Upper lobe of right lung (tissue), 1 donor: ENCODE measurements at regions not wholly inside any gene's neighbourhood (a gene's known extent, or its start where the extent isn't known, plus 50 kb on each side); places are given as distances from the start of the nearest gene placed in this dataset.

ENCODE experiments used
- ATAC-seq: fragments of 200-7000 bp; cut with Tn5 transposase; one replicate; pipeline ENCODE4 v1.9.1; 2020; ENCODE audit warnings: mild to moderate bottlenecking, moderate library complexity
- DNase-seq: peaks from one replicate; pipeline ENCODE4 v3.0.0-alpha.2; 2020
- H3K27ac ChIP-seq: fragments of 200-600 bp; one replicate; pipeline ENCODE4 v1.8.0; 2022
- H3K27me3 ChIP-seq: fragments of 200-600 bp; one replicate; pipeline ENCODE4 v1.8.0; 2022; ENCODE audit warnings: mild to moderate bottlenecking
- H3K36me3 ChIP-seq: fragments of 200-600 bp; one replicate; pipeline ENCODE4 v1.8.0; 2022
- H3K4me1 ChIP-seq: fragments of 200-600 bp; one replicate; pipeline ENCODE4 v1.8.0; 2022
- H3K4me3 ChIP-seq: fragments of 200-600 bp; one replicate; pipeline ENCODE4 v1.8.0; 2022; ENCODE audit warnings: mild to moderate bottlenecking
- H3K9me3 ChIP-seq: fragments of 200-600 bp; one replicate; pipeline ENCODE4 v1.8.0; 2022
- CTCF ChIP-seq: fragments of 200-600 bp; IDR thresholded peaks from one replicate; pipeline ENCODE4 v1.8.0; 2022; ENCODE audit warnings: antibody characterized with exemption
- intact Hi-C: fragments of 100-400 bp; cut with DNase I; formaldehyde crosslinking; loops from one replicate; pipeline ENCODE4 v1.11.0; 2022
- donor health status: DM: no; HTN: yes; CAD: no; lungs with severe emphysema.

DNA sequence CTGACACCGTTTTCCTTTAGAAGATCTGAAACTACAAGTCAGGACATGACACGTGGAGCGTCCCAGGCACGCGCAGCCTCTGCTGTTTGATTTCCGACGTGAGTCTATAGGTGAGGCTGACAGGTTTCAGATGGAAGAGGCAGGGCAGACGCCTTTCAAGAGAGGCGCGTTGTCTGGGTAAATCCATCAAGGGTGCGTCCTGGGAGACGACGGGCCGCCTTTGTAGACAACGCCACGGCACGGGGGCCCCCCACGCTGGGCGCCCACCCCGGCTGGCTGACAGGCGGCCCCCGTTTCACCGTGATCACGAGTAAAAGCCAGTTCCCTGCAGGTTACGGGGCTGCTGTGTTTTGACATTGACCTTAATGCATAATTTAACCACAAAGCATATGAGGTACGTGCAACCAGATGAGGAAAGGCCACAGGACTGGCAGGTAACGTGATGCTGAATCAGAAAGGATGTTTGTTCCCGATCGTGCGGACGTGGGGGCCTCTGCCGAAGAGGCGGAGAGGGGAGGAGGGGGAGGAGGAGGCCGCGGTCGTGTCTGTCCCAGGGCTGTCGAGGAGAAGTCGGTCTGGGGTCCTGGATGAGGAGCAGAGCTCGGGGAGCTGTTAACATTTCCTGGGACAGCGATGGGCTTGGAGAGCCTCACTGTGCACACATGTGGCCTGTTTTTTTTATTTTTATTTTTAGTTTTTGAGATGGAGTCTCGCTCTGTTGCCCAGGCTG lies 51.1 kb upstream of the PPP2R3B start:
- Histone ChIP-seq H3K27me3 (peaks cover 12% of the 10 kb centered on the region), H3K9me3 (no peaks in the 10 kb centered on the region), H3K4me1 (no peaks in the 10 kb centered on the region), H3K27ac (no peak overlapping the region), H3K36me3 (no peaks in the 10 kb centered on the region), H3K4me3 (no peak overlapping the region)
- ATAC-seq (no peak), DNase-seq (peak; percentile 42)
- intact Hi-C loops, result no loop called here
- no peak for TF ChIP-seq CTCF

GRCh38 chrX:439241-439640 lies 52.5 kb upstream of the PPP2R3B start:
- no peak for TF ChIP-seq CTCF
- DNase-seq (peak; percentile 31), ATAC-seq (no peak)

DNA sequence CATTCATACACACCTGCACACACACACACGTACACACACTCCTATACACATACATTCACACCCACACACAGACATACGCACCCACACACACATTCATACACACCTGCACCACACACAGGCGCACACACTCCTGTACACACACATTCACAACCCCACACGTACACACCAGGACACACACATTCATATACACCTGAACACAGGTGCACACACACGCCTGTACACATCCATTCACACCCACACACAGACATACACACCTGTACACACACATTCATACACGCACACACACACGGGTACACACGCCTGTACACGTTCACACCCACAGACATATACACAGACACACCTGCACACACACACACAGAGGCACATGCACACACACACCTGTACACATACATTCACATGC lies 53.0 kb upstream of the PPP2R3B start:
- Histone ChIP-seq H3K27me3 (peaks cover 12% of the 10 kb centered on the region), H3K4me3 (no peak overlapping the region), H3K36me3 (no peaks in the 10 kb centered on the region), H3K4me1 (no peaks in the 10 kb centered on the region), H3K27ac (no peak overlapping the region), H3K9me3 (no peaks in the 10 kb centered on the region)
- ATAC-seq, result no peak
- no peak for TF ChIP-seq CTCF
- DNase-seq, result no peak
- intact Hi-C loops, result no loop called here

More at GRCh38 chrX:439241-439640, 52.5 kb upstream of the PPP2R3B start:
- Histone ChIP-seq H3K4me1 (no peaks in the 10 kb centered on the region), H3K9me3 (no peaks in the 10 kb centered on the region), H3K27ac (no peak overlapping the region), H3K27me3 (peaks cover 12% of the 10 kb centered on the region), H3K4me3 (no peak overlapping the region), H3K36me3 (no peaks in the 10 kb centered on the region)
- intact Hi-C loops, result no loop called here

DNA sequence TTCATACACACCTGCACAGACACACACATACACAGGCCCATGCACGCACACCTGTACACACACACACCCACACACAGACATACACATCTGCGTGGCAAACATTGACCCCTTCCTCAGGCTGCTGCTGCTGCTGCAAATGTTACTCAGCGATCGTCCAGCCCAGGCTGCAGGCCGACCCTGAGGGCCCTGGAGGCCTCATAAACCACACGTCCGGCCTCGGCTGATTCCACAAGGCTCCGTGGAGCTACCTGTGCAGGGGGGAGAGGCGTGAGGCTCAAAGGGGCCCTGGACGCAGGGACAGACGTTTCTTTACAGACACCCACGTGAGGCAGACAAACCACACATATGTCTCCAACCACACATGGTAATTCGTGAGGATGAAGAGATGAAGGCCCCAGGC lies 53.9 kb upstream of the PPP2R3B start:
- no peak overlapping the region for H3K4me3 ChIP-seq
- DNase-seq, result peak; percentile 48
- H3K36me3 ChIP-seq, result no peaks in the 10 kb centered on the region
- no peak for TF ChIP-seq CTCF
- no peak overlapping the region for H3K27ac ChIP-seq
- intact Hi-C loops, result no loop called here
- H3K27me3 ChIP-seq, result peaks cover 12% of the 10 kb centered on the region
- H3K9me3 ChIP-seq, result no peaks in the 10 kb centered on the region
- no peak for ATAC-seq
- H3K4me1 ChIP-seq, result no peaks in the 10 kb centered on the region

DNA sequence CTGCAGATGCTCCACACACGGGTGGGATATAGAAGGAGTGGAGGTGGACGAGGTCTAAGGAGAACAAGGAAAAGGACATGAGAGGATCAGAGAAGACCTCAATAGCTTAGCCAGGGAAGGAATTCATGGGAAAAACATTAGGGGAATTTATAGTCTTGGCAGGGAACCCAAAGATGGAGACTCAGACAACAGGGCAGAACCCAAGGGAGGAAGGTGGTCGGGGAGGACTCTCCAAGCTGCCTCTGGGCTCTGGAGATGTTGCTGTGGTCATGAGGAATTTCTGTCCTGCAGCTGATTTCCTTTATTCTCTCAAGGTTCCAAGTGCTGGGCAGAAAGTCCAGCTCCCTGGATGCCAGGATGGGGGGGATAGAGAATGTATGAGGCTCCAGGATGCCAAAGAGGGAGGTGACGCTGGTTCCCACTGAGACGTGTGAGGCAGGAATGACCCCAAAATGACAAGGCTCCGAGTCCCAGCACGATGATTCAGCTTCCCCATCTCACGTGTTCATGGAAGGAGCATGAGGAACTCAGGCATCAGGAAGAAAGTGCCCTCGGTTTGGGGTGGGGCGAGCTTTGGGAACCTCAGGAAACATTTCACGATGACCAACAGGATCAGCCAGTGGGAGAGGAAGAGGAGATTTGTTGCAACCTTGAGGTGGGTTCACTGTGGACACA lies 57.0 kb upstream of the PPP2R3B start:
- Histone ChIP-seq H3K27me3 (peaks cover 2% of the 10 kb centered on the region), H3K36me3 (no peaks in the 10 kb centered on the region), H3K4me3 (no peak overlapping the region), H3K27ac (no peak overlapping the region), H3K9me3 (no peaks in the 10 kb centered on the region), H3K4me1 (no peaks in the 10 kb centered on the region)
- ATAC-seq (no peak), DNase-seq (peak; percentile 33)
- no peak for TF ChIP-seq CTCF
- intact Hi-C loops, result no loop called here
